ENCODE measurements at regions not wholly inside any gene's neighbourhood (a gene's known extent, or its start where the extent isn't known, plus 50 kb on each side); places are given as distances from the start of the nearest gene placed in this dataset.

GRCh38 chr20:43824309-43825050 is 90.2 kb upstream of the TOX2 start:
- H3K27ac Mint-ChIP-seq = no peak overlapping the region
- H3K9me3 Mint-ChIP-seq = no peaks in the 10 kb centered on the region
- no peak for TF ChIP-seq CTCF (IDR thresholded peaks at IDR 0.05; ENCODE audit: unreplicated experiment)
- H3K27me3 Mint-ChIP-seq (ENCODE audit: low read depth) = peaks cover 45% of the 10 kb centered on the region
- no peak overlapping the region for H3K4me3 Mint-ChIP-seq
- H3K36me3 Mint-ChIP-seq = no peaks in the 10 kb centered on the region
- H3K4me1 Mint-ChIP-seq = no peaks in the 10 kb centered on the region
- DNase-seq (ENCODE audit: low spot score in 2 of 2, unreplicated experiment in 2 of 2) = no peak

GRCh38 chr20:43821795-43822194 is 92.9 kb upstream of the TOX2 start:
- H3K27me3 Mint-ChIP-seq (ENCODE audit: low read depth) = peaks cover 23% of the 10 kb centered on the region
- TF ChIP-seq CTCF (IDR thresholded peaks at IDR 0.05; ENCODE audit: unreplicated experiment) = no peak
- H3K4me3 Mint-ChIP-seq = no peak overlapping the region
- H3K27ac Mint-ChIP-seq = no peak overlapping the region
- DNase-seq (ENCODE audit: low spot score in 2 of 2, unreplicated experiment in 2 of 2) = no peak
- H3K36me3 Mint-ChIP-seq = no peaks in the 10 kb centered on the region
- no peaks in the 10 kb centered on the region for H3K9me3 Mint-ChIP-seq
- no peaks in the 10 kb centered on the region for H3K4me1 Mint-ChIP-seq

GRCh38 chr20:43820731-43821330 is 93.8 kb upstream of the TOX2 start:
- no peak overlapping the region for H3K4me3 Mint-ChIP-seq
- DNase-seq (ENCODE audit: low spot score in 2 of 2, unreplicated experiment in 2 of 2) = no peak

GRCh38 chr20:43812216-43812615 is 85.4 kb upstream of the GTSF1L start:
- Mint-ChIP-seq H3K36me3 (no peaks in the 10 kb centered on the region), H3K27ac (no peak overlapping the region), H3K27me3 (ENCODE audit: low read depth) (no peaks in the 10 kb centered on the region), H3K9me3 (peaks cover 41% of the 10 kb centered on the region), H3K4me1 (no peaks in the 10 kb centered on the region), H3K4me3 (no peak overlapping the region)
- DNase-seq (ENCODE audit: low spot score in 2 of 2, unreplicated experiment in 2 of 2) = no peak
- TF ChIP-seq CTCF (IDR thresholded peaks at IDR 0.05; ENCODE audit: unreplicated experiment) = no peak

More at GRCh38 chr20:43820731-43821330, 93.8 kb upstream of the TOX2 start:
- Mint-ChIP-seq H3K9me3 (no peaks in the 10 kb centered on the region), H3K27me3 (ENCODE audit: low read depth) (peaks cover 14% of the 10 kb centered on the region), H3K4me1 (no peaks in the 10 kb centered on the region), H3K27ac (no peak overlapping the region), H3K36me3 (no peaks in the 10 kb centered on the region)
- TF ChIP-seq CTCF (IDR thresholded peaks at IDR 0.05; ENCODE audit: unreplicated experiment) = no peak

GRCh38 chr20:43809206-43809819 is 82.5 kb upstream of the GTSF1L start:
- no peak for DNase-seq (ENCODE audit: low spot score in 2 of 2, unreplicated experiment in 2 of 2)
- H3K27me3 Mint-ChIP-seq (ENCODE audit: low read depth) = no peaks in the 10 kb centered on the region
- peaks cover 2% of the 10 kb centered on the region for H3K36me3 Mint-ChIP-seq
- no peaks in the 10 kb centered on the region for H3K4me1 Mint-ChIP-seq
- H3K9me3 Mint-ChIP-seq = peaks cover 64% of the 10 kb centered on the region
- no peak for TF ChIP-seq CTCF (IDR thresholded peaks at IDR 0.05; ENCODE audit: unreplicated experiment)
- no peak overlapping the region for H3K4me3 Mint-ChIP-seq
- H3K27ac Mint-ChIP-seq = no peak overlapping the region

Data from mesothelial cell of epicardium (in vitro differentiated cells).